ENCODE measurements at regions not wholly inside any gene's neighbourhood (a gene's known extent, or its start where the extent isn't known, plus 50 kb on each side); places are given as distances from the start of the nearest gene placed in this dataset.

- Histone ChIP-seq H3K36me3 (no peaks in the 10 kb centered on the region), H3K27ac (no peak overlapping the region), H3K4me3 (no peak overlapping the region), H3K27me3 (replicated peaks; ENCODE audit: insufficient read depth) (no peaks in the 10 kb centered on the region), H3K4me1 (replicated peaks) (no peaks in the 10 kb centered on the region), H3K9me3 (no peaks in the 10 kb centered on the region)
- no peak for DNase-seq (ENCODE audit: low spot score)
- WGBS = 48% methylated on average over 3 of the region's 3 CpGs
- no peak for TF ChIP-seq CTCF (IDR thresholded peaks at IDR 0.05)
- TF ChIP-seq POLR2A (IDR thresholded peaks at IDR 0.05) = no peak
- no peak for TF ChIP-seq POLR2AphosphoS5 (IDR thresholded peaks at IDR 0.05)
- intact Hi-C loops (cut with DNase I) = no loop called here
Observed at GRCh38 chr5:148012801-148013200, 51.0 kb upstream of the SPINK5 start.

GRCh38 chr5:148011398-148012137 lies 52.2 kb upstream of the SPINK5 start:
- intact Hi-C loops (cut with DNase I) = no loop called here
- Histone ChIP-seq H3K27ac (no peak overlapping the region), H3K4me1 (replicated peaks) (no peaks in the 10 kb centered on the region), H3K36me3 (no peaks in the 10 kb centered on the region), H3K27me3 (replicated peaks; ENCODE audit: insufficient read depth) (no peaks in the 10 kb centered on the region), H3K4me3 (no peak overlapping the region), H3K9me3 (no peaks in the 10 kb centered on the region)
- peak; percentile 26 for DNase-seq (ENCODE audit: low spot score)
- TF ChIP-seq POLR2AphosphoS5 (IDR thresholded peaks at IDR 0.05) (peak; percentile 61), POLR2A (IDR thresholded peaks at IDR 0.05) (no peak)
- WGBS = 62% methylated on average over 3 of the region's 3 CpGs

GRCh38 chr5:148005788-148006520 lies 57.8 kb upstream of the SPINK5 start:
- Histone ChIP-seq H3K36me3 (no peaks in the 10 kb centered on the region), H3K4me1 (replicated peaks) (no peaks in the 10 kb centered on the region), H3K9me3 (no peaks in the 10 kb centered on the region), H3K4me3 (no peak overlapping the region), H3K27me3 (replicated peaks; ENCODE audit: insufficient read depth) (no peaks in the 10 kb centered on the region), H3K27ac (no peak overlapping the region)
- intact Hi-C loops (cut with DNase I) = no loop called here
- 71% methylated on average over 12 of the region's 12 CpGs for WGBS
- DNase-seq (ENCODE audit: low spot score) = no peak
- TF ChIP-seq CTCF (IDR thresholded peaks at IDR 0.05) = no peak
- no peak for TF ChIP-seq POLR2A (IDR thresholded peaks at IDR 0.05)
- TF ChIP-seq POLR2AphosphoS5 (IDR thresholded peaks at IDR 0.05) = no peak

GRCh38 chr5:148003226-148003625 lies 60.6 kb upstream of the SPINK5 start:
- DNase-seq (ENCODE audit: low spot score) = no peak
- H3K4me3 ChIP-seq = no peak overlapping the region
- intact Hi-C loops (cut with DNase I) = no loop called here
- no peaks in the 10 kb centered on the region for H3K9me3 ChIP-seq
- no peak for TF ChIP-seq CTCF (IDR thresholded peaks at IDR 0.05)
- TF ChIP-seq POLR2A (IDR thresholded peaks at IDR 0.05) = no peak
- no peak for TF ChIP-seq POLR2AphosphoS5 (IDR thresholded peaks at IDR 0.05)
- no peaks in the 10 kb centered on the region for H3K4me1 ChIP-seq (replicated peaks)
- no peaks in the 10 kb centered on the region for H3K27me3 ChIP-seq (replicated peaks; ENCODE audit: insufficient read depth)
- H3K27ac ChIP-seq = no peak overlapping the region
- no peaks in the 10 kb centered on the region for H3K36me3 ChIP-seq

- no peaks in the 10 kb centered on the region for H3K27me3 ChIP-seq (replicated peaks; ENCODE audit: insufficient read depth)
- no peaks in the 10 kb centered on the region for H3K36me3 ChIP-seq
- intact Hi-C loops (cut with DNase I) = no loop called here
- no peak for DNase-seq (ENCODE audit: low spot score)
- H3K4me3 ChIP-seq = no peak overlapping the region
- 55% methylated on average over 3 of the region's 3 CpGs for WGBS
- no peaks in the 10 kb centered on the region for H3K4me1 ChIP-seq (replicated peaks)
- no peak for TF ChIP-seq POLR2AphosphoS5 (IDR thresholded peaks at IDR 0.05)
- no peak for TF ChIP-seq POLR2A (IDR thresholded peaks at IDR 0.05)
- no peak for TF ChIP-seq CTCF (IDR thresholded peaks at IDR 0.05)
- no peaks in the 10 kb centered on the region for H3K9me3 ChIP-seq
- no peak overlapping the region for H3K27ac ChIP-seq
Observed at GRCh38 chr5:148002451-148002850, 61.3 kb upstream of the SPINK5 start.
